Activated naive CD4-positive, alpha-beta T cell treated with anti-CD3 and anti-CD28 coated beads, Interleukin-2, amount 50 U/mL, for 24 hours (primary cell): ENCODE measurements at regions not wholly inside any gene's neighbourhood (a gene's known extent, or its start where the extent isn't known, plus 50 kb on each side); places are given as distances from the start of the nearest gene placed in this dataset.

Experiments
- H3K27ac Mint-ChIP-seq: one replicate; pipeline ENCODE4 v1.8.0; 2021; ENCODE audit warnings: mild to moderate bottlenecking, mixed read lengths
- H3K27me3 Mint-ChIP-seq: one replicate; pipeline ENCODE4 v1.8.0; 2021; ENCODE audit warnings: mixed read lengths
- H3K36me3 Mint-ChIP-seq: one replicate; pipeline ENCODE4 v1.8.0; 2021; ENCODE audit warnings: mixed read lengths
- H3K4me1 Mint-ChIP-seq: one replicate; pipeline ENCODE4 v1.8.0; 2021; ENCODE audit warnings: mixed read lengths
- H3K4me3 Mint-ChIP-seq: one replicate; pipeline ENCODE4 v1.8.0; 2021; ENCODE audit warnings: mild to moderate bottlenecking, mixed read lengths
- H3K9me3 Mint-ChIP-seq: one replicate; pipeline ENCODE4 v1.8.0; 2021; ENCODE audit warnings: mixed read lengths

- Mint-ChIP-seq H3K4me3 (no peak overlapping the region), H3K36me3 (no peaks in the 10 kb centered on the region), H3K9me3 (no peaks in the 10 kb centered on the region), H3K27ac (no peak overlapping the region), H3K4me1 (peaks cover 4% of the 10 kb centered on the region), H3K27me3 (peaks cover 8% of the 10 kb centered on the region)
Observed at GRCh38 chr4:106497271-106497670, 128.7 kb upstream of the GIMD1 start.

- H3K36me3 Mint-ChIP-seq, result no peaks in the 10 kb centered on the region
- H3K27me3 Mint-ChIP-seq, result peaks cover 3% of the 10 kb centered on the region
- H3K4me1 Mint-ChIP-seq, result no peaks in the 10 kb centered on the region
- no peak overlapping the region for H3K4me3 Mint-ChIP-seq
- no peak overlapping the region for H3K27ac Mint-ChIP-seq
- H3K9me3 Mint-ChIP-seq, result no peaks in the 10 kb centered on the region
Observed at GRCh38 chr4:106496061-106496460, 127.5 kb upstream of the GIMD1 start.

- Mint-ChIP-seq H3K27ac (no peak overlapping the region), H3K36me3 (no peaks in the 10 kb centered on the region), H3K27me3 (peaks cover 3% of the 10 kb centered on the region), H3K9me3 (no peaks in the 10 kb centered on the region), H3K4me3 (no peak overlapping the region), H3K4me1 (no peaks in the 10 kb centered on the region)
Observed at GRCh38 chr4:106495476-106495875, 126.9 kb upstream of the GIMD1 start.

- Mint-ChIP-seq H3K4me1 (no peaks in the 10 kb centered on the region), H3K27me3 (no peaks in the 10 kb centered on the region), H3K4me3 (no peak overlapping the region), H3K9me3 (no peaks in the 10 kb centered on the region), H3K36me3 (no peaks in the 10 kb centered on the region), H3K27ac (no peak overlapping the region)
Observed at GRCh38 chr4:106494066-106494465, 125.5 kb upstream of the GIMD1 start.

- H3K36me3 Mint-ChIP-seq, result no peaks in the 10 kb centered on the region
- H3K27ac Mint-ChIP-seq, result no peak overlapping the region
- no peaks in the 10 kb centered on the region for H3K4me1 Mint-ChIP-seq
- no peak overlapping the region for H3K4me3 Mint-ChIP-seq
- no peaks in the 10 kb centered on the region for H3K9me3 Mint-ChIP-seq
- peaks cover 1% of the 10 kb centered on the region for H3K27me3 Mint-ChIP-seq
Observed at GRCh38 chr4:106493086-106493485, 124.5 kb upstream of the GIMD1 start.

GRCh38 chr4:106486533-106486932 lies 118.0 kb upstream of the GIMD1 start:
- Mint-ChIP-seq H3K4me3 (no peak overlapping the region), H3K27me3 (peaks cover 7% of the 10 kb centered on the region), H3K36me3 (peaks cover 1% of the 10 kb centered on the region), H3K9me3 (peaks cover 12% of the 10 kb centered on the region), H3K27ac (no peak overlapping the region), H3K4me1 (no peaks in the 10 kb centered on the region)

- Mint-ChIP-seq H3K4me3 (no peak overlapping the region), H3K27ac (no peak overlapping the region), H3K27me3 (peaks cover 4% of the 10 kb centered on the region), H3K4me1 (no peaks in the 10 kb centered on the region), H3K36me3 (no peaks in the 10 kb centered on the region), H3K9me3 (peaks cover 12% of the 10 kb centered on the region)
Observed at GRCh38 chr4:106481801-106482200, 113.2 kb upstream of the GIMD1 start.

- no peaks in the 10 kb centered on the region for H3K36me3 Mint-ChIP-seq
- no peaks in the 10 kb centered on the region for H3K9me3 Mint-ChIP-seq
- H3K27ac Mint-ChIP-seq, result no peak overlapping the region
- H3K4me1 Mint-ChIP-seq, result no peaks in the 10 kb centered on the region
- H3K4me3 Mint-ChIP-seq, result no peak overlapping the region
- no peaks in the 10 kb centered on the region for H3K27me3 Mint-ChIP-seq
Observed at GRCh38 chr4:106478152-106478551, 109.6 kb upstream of the GIMD1 start.

GRCh38 chr4:106476741-106477140 lies 108.2 kb upstream of the GIMD1 start:
- no peak overlapping the region for H3K27ac Mint-ChIP-seq
- H3K4me3 Mint-ChIP-seq, result no peak overlapping the region
- no peaks in the 10 kb centered on the region for H3K36me3 Mint-ChIP-seq
- no peaks in the 10 kb centered on the region for H3K4me1 Mint-ChIP-seq
- H3K9me3 Mint-ChIP-seq, result no peaks in the 10 kb centered on the region
- H3K27me3 Mint-ChIP-seq, result peaks cover 5% of the 10 kb centered on the region

GRCh38 chr4:106473515-106473914 lies 104.9 kb upstream of the GIMD1 start:
- no peaks in the 10 kb centered on the region for H3K4me1 Mint-ChIP-seq
- no peak overlapping the region for H3K27ac Mint-ChIP-seq
- H3K27me3 Mint-ChIP-seq, result peaks cover 5% of the 10 kb centered on the region
- H3K4me3 Mint-ChIP-seq, result no peak overlapping the region
- H3K36me3 Mint-ChIP-seq, result no peaks in the 10 kb centered on the region
- no peaks in the 10 kb centered on the region for H3K9me3 Mint-ChIP-seq

- no peak overlapping the region for H3K4me3 Mint-ChIP-seq
- no peaks in the 10 kb centered on the region for H3K36me3 Mint-ChIP-seq
- H3K27ac Mint-ChIP-seq, result no peak overlapping the region
- peaks cover 5% of the 10 kb centered on the region for H3K27me3 Mint-ChIP-seq
- no peaks in the 10 kb centered on the region for H3K4me1 Mint-ChIP-seq
- no peaks in the 10 kb centered on the region for H3K9me3 Mint-ChIP-seq
Observed at GRCh38 chr4:106471151-106471550, 102.6 kb upstream of the GIMD1 start.

GRCh38 chr4:106463622-106464021 lies 95.0 kb upstream of the GIMD1 start:
- Mint-ChIP-seq H3K27ac (no peak overlapping the region), H3K9me3 (no peaks in the 10 kb centered on the region), H3K27me3 (no peaks in the 10 kb centered on the region), H3K4me1 (no peaks in the 10 kb centered on the region), H3K36me3 (no peaks in the 10 kb centered on the region), H3K4me3 (no peak overlapping the region)

GRCh38 chr4:106454581-106454980 lies 86.0 kb upstream of the GIMD1 start:
- peaks cover 1% of the 10 kb centered on the region for H3K27me3 Mint-ChIP-seq
- no peaks in the 10 kb centered on the region for H3K9me3 Mint-ChIP-seq
- no peak overlapping the region for H3K4me3 Mint-ChIP-seq
- H3K36me3 Mint-ChIP-seq, result no peaks in the 10 kb centered on the region
- H3K27ac Mint-ChIP-seq, result no peak overlapping the region
- H3K4me1 Mint-ChIP-seq, result no peaks in the 10 kb centered on the region

- Mint-ChIP-seq H3K27ac (no peak overlapping the region), H3K4me1 (no peaks in the 10 kb centered on the region), H3K4me3 (no peak overlapping the region), H3K9me3 (no peaks in the 10 kb centered on the region), H3K36me3 (no peaks in the 10 kb centered on the region), H3K27me3 (peaks cover 1% of the 10 kb centered on the region)
Observed at GRCh38 chr4:106454021-106454420, 85.4 kb upstream of the GIMD1 start.

- Mint-ChIP-seq H3K27ac (no peak overlapping the region), H3K4me1 (no peaks in the 10 kb centered on the region), H3K9me3 (no peaks in the 10 kb centered on the region), H3K4me3 (no peak overlapping the region), H3K36me3 (no peaks in the 10 kb centered on the region), H3K27me3 (peaks cover 1% of the 10 kb centered on the region)
Observed at GRCh38 chr4:106451091-106451490, 82.5 kb upstream of the GIMD1 start.

GRCh38 chr4:106450249-106450648 lies 81.7 kb upstream of the GIMD1 start:
- Mint-ChIP-seq H3K4me1 (no peaks in the 10 kb centered on the region), H3K27ac (no peak overlapping the region), H3K36me3 (no peaks in the 10 kb centered on the region), H3K27me3 (peaks cover 1% of the 10 kb centered on the region), H3K4me3 (no peak overlapping the region), H3K9me3 (no peaks in the 10 kb centered on the region)

- Mint-ChIP-seq H3K27ac (no peak overlapping the region), H3K4me1 (no peaks in the 10 kb centered on the region), H3K36me3 (no peaks in the 10 kb centered on the region), H3K27me3 (peaks cover 1% of the 10 kb centered on the region), H3K4me3 (no peak overlapping the region), H3K9me3 (peaks cover 7% of the 10 kb centered on the region)
Observed at GRCh38 chr4:106444557-106444956, 76.0 kb upstream of the GIMD1 start.
